Smooth muscle cell (in vitro differentiated cells): ENCODE measurements at regions not wholly inside any gene's neighbourhood (a gene's known extent, or its start where the extent isn't known, plus 50 kb on each side); places are given as distances from the start of the nearest gene placed in this dataset.

Experiments used
- DNase-seq: peaks from one replicate; lab custom pipeline; 2025; ENCODE audit not compliant: unreplicated experiment; lab: John Stamatoyannopoulos, UW
- H2AFZ ChIP-seq: fragments of 200-600 bp; sonication (generic); 2 replicates; pipeline ENCODE4 v1.6.0; 2016; ENCODE audit warnings: antibody characterized with exemption, low read depth, mild to moderate bottlenecking
- H3F3A ChIP-seq: fragments of 200-600 bp; sonication (generic); 2 replicates; pipeline ENCODE4 v1.6.0; 2017; ENCODE audit warnings: antibody characterized with exemption, low read depth
- H3K27ac ChIP-seq: fragments of 200-600 bp; sonication (generic); 2 replicates; pipeline ENCODE4 v1.5.1; 2016; ENCODE audit warnings: low read depth, mild to moderate bottlenecking
- H3K27me3 ChIP-seq: fragments of 200-600 bp; sonication (generic); 2 replicates; pipeline ENCODE4 v1.6.1; 2016; ENCODE audit warnings: low read depth, mild to moderate bottlenecking
- H3K36me3 ChIP-seq: fragments of 200-600 bp; sonication (generic); 2 replicates; pipeline ENCODE4 v1.5.1; 2016; ENCODE audit warnings: low read depth
- H3K4me1 ChIP-seq: fragments of 200-600 bp; sonication (generic); 2 replicates; pipeline ENCODE4 v1.5.1; 2016; ENCODE audit warnings: low read depth
- H3K4me2 ChIP-seq: fragments of 200-600 bp; sonication (generic); 2 replicates; pipeline ENCODE4 v1.6.0; 2016; ENCODE audit warnings: mild to moderate bottlenecking
- H3K4me3 ChIP-seq: fragments of 200-600 bp; sonication (generic); 2 replicates; pipeline ENCODE4 v1.5.1; 2016; ENCODE audit warnings: mild to moderate bottlenecking
- H3K79me2 ChIP-seq: fragments of 200-600 bp; sonication (generic); 2 replicates; pipeline ENCODE4 v1.6.0; 2016; ENCODE audit warnings: low read depth, mild to moderate bottlenecking
- H3K9ac ChIP-seq: fragments of 200-600 bp; sonication (generic); 2 replicates; pipeline ENCODE4 v1.6.0; 2016; ENCODE audit warnings: low read depth
- H3K9me3 ChIP-seq: fragments of 200-600 bp; sonication (generic); replicated peaks from 2 replicates; pipeline ENCODE4 v1.5.1; 2016; ENCODE audit warnings: low read depth
- H4K20me1 ChIP-seq: fragments of 200-600 bp; sonication (generic); 2 replicates; pipeline ENCODE4 v1.6.0; 2016; ENCODE audit warnings: low read depth
- WGBS: methylation state at CpG from one replicate; pipeline ENCODE4 v1.1.7; 2016; ENCODE audit warnings: low lambda C conversion rate; 5-methylcytosine and 5-hydroxymethylcytosine counted together
- TF ChIP-seq, protein P1 (sequence below): fragments of 200-600 bp; sonication (generic); IDR thresholded peaks from 2 replicates; pipeline ENCODE4 v1.5.1; 2017; ENCODE audit warnings: borderline replicate concordance, mild to moderate bottlenecking, antibody characterized with exemption; ENCODE audit not compliant: insufficient read depth, poor library complexity, severe bottlenecking

DNA sequence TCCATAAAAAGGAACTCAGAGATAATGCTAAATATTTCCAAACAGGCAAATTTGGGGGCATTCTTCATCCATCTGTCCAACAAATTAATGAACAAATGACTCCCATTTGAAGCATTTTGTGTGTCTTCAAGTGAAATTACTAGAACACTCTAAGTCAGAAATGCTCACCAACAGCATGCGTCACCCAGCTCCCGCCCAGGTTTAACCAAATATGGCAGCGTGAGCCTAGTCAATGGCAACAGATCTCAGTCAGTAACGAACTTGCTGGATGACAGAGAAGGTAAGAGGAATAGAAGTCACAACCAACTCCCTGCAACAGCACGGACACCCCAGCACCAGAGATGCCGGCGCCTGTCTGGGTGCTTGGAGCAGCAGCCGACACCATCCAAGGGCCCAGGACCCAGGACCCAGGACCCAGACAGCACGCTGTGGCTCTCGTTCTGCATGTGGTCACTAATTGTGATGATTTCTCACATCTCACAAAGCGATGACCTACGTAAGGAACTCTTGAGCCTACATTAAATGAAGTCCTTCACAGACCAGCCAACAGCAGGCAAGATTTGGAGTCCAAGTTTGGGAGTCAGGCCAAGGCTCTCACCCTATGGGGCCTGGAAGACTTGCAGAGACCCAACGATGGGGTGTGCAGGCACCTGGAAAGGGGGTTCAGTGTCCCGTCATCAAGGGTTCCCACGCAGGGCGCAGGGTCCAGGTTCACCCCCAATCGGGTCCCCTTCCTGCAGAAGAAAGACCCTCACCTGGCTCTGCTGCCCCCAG is 556.9 kb downstream of the BRD1 start:
- H3K27me3 ChIP-seq: peaks cover 33% of the 10 kb centered on the region
- no peak overlapping the region for H3K9ac ChIP-seq
- 92% methylated on average over 17 of the region's 17 CpGs for WGBS
- H3K4me1 ChIP-seq: no peaks in the 10 kb centered on the region
- H3F3A ChIP-seq: no peaks in the 10 kb centered on the region
- H3K27ac ChIP-seq: no peak overlapping the region
- no peak overlapping the region for H3K4me2 ChIP-seq
- no peaks in the 10 kb centered on the region for H3K79me2 ChIP-seq
- H4K20me1 ChIP-seq: no peaks in the 10 kb centered on the region
- H3K36me3 ChIP-seq: no peaks in the 10 kb centered on the region
- no peak for DNase-seq
- TF ChIP-seq, protein P1, sequence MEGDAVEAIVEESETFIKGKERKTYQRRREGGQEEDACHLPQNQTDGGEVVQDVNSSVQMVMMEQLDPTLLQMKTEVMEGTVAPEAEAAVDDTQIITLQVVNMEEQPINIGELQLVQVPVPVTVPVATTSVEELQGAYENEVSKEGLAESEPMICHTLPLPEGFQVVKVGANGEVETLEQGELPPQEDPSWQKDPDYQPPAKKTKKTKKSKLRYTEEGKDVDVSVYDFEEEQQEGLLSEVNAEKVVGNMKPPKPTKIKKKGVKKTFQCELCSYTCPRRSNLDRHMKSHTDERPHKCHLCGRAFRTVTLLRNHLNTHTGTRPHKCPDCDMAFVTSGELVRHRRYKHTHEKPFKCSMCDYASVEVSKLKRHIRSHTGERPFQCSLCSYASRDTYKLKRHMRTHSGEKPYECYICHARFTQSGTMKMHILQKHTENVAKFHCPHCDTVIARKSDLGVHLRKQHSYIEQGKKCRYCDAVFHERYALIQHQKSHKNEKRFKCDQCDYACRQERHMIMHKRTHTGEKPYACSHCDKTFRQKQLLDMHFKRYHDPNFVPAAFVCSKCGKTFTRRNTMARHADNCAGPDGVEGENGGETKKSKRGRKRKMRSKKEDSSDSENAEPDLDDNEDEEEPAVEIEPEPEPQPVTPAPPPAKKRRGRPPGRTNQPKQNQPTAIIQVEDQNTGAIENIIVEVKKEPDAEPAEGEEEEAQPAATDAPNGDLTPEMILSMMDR: no peak
- no peak overlapping the region for H3K4me3 ChIP-seq
- no peaks in the 10 kb centered on the region for H3K9me3 ChIP-seq
- no peak overlapping the region for H2AFZ ChIP-seq

DNA sequence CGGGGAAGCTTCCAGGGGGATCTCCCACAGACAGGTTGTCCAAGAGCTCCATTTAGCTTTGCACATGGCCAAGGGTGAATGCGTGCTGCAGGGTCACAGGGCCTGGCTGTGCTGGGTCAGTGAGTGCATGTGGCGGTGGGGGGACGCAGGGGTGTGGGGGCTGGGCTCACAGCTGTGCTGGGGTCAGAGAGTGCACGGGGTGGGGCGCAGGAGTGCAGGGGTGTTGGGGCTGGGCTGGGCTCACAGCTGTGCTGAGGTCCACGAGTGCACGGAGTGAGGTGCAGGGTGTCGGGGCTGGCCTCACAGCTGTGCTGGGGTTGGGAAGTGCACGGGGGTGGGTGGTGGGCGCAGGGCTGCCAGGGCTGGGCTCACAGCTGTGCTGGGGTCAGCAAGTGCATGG is 557.7 kb downstream of the BRD1 start:
- no peaks in the 10 kb centered on the region for H3K79me2 ChIP-seq
- WGBS: 18% methylated on average over 4 of the region's 11 CpGs
- no peaks in the 10 kb centered on the region for H3K9me3 ChIP-seq
- no peak for DNase-seq
- no peaks in the 10 kb centered on the region for H3K4me1 ChIP-seq
- H2AFZ ChIP-seq: no peak overlapping the region
- H4K20me1 ChIP-seq: no peaks in the 10 kb centered on the region
- H3K4me2 ChIP-seq: no peak overlapping the region
- H3K27me3 ChIP-seq: peaks cover 33% of the 10 kb centered on the region
- H3K9ac ChIP-seq: no peak overlapping the region
- no peaks in the 10 kb centered on the region for H3K36me3 ChIP-seq
- no peaks in the 10 kb centered on the region for H3F3A ChIP-seq
- H3K27ac ChIP-seq: no peak overlapping the region
- TF ChIP-seq, protein P1: no peak
- no peak overlapping the region for H3K4me3 ChIP-seq

DNA sequence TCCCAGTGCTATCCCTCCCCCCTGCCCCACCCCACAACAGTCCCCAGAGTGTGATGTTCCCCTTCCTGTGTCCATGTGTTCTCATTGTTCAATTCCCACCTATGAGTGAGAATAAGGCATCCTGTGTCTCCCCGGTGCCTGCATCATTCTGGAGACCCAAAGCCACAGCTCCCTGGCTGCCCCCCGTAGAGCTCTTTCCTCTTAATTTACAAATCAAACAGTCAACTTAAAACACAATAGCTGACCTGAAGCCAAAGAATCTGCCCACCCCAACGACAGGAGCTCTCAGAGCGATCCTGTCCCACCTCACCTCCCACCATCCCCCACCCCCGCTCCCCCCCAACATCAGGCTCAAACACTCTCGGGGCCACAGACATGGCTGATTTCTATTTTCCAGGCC is 558.3 kb downstream of the BRD1 start:
- no peak overlapping the region for H3K4me3 ChIP-seq
- H3K79me2 ChIP-seq: no peaks in the 10 kb centered on the region
- no peak overlapping the region for H3K4me2 ChIP-seq
- H3F3A ChIP-seq: no peaks in the 10 kb centered on the region
- 11% methylated on average over 5 of the region's 6 CpGs for WGBS
- no peaks in the 10 kb centered on the region for H3K9me3 ChIP-seq
- no peak overlapping the region for H3K27ac ChIP-seq
- no peak overlapping the region for H2AFZ ChIP-seq
- H3K9ac ChIP-seq: no peak overlapping the region
- TF ChIP-seq, protein P1: no peak
- DNase-seq: no peak
- H3K4me1 ChIP-seq: no peaks in the 10 kb centered on the region
- H3K27me3 ChIP-seq: peaks cover 33% of the 10 kb centered on the region
- no peaks in the 10 kb centered on the region for H3K36me3 ChIP-seq
- no peaks in the 10 kb centered on the region for H4K20me1 ChIP-seq

DNA sequence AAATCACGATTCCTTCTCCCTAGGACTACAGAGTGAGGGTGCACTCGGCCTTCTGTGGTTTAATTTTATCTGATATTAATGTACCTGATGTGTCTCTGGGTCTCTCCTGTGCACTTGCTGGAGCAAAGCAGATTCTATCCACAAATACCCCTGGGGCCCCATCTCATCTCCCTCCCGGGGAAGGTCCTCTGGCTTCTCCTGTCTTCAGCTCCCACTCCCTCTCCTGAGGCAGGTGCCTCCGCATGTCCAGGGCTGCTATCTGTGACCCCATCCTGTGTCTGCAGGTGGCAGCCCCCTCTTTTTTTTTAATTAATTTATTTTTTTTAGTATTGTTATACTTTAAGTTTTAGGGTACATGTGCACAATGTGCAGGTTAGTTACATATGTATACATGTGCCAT is 558.7 kb downstream of the BRD1 start:
- H3K9ac ChIP-seq: no peak overlapping the region
- H4K20me1 ChIP-seq: no peaks in the 10 kb centered on the region
- no peak overlapping the region for H3K4me3 ChIP-seq
- H3K79me2 ChIP-seq: no peaks in the 10 kb centered on the region
- no peak overlapping the region for H2AFZ ChIP-seq
- TF ChIP-seq, protein P1: no peak
- whole genome bisulfite sequencing: 67% methylated on average over 4 of the region's 4 CpGs
- H3K4me1 ChIP-seq: no peaks in the 10 kb centered on the region
- H3K9me3 ChIP-seq: no peaks in the 10 kb centered on the region
- H3K4me2 ChIP-seq: no peak overlapping the region
- H3K27ac ChIP-seq: no peak overlapping the region
- H3K36me3 ChIP-seq: no peaks in the 10 kb centered on the region
- H3K27me3 ChIP-seq: peaks cover 33% of the 10 kb centered on the region
- no peak for DNase-seq
- H3F3A ChIP-seq: no peaks in the 10 kb centered on the region
